RWPE1 (cell line): ENCODE measurements at regions not wholly inside any gene's neighbourhood (a gene's known extent, or its start where the extent isn't known, plus 50 kb on each side); places are given as distances from the start of the nearest gene placed in this dataset.

Experiments
- CTCF ChIA-PET: fragments of 350-600 bp; sonication (Branson Sonifier 250); formaldehyde crosslinking; extraction: SDS; loops from one replicate; lab custom pipeline; 2021; lab: Yijun Ruan, JAX
- POLR2A ChIA-PET: fragments of 400-600 bp; formaldehyde crosslinking; extraction: SDS; loops from one replicate; lab custom pipeline; 2020; ENCODE audit warnings: antibody characterized with exemption; ENCODE audit not compliant: low non-redundant PET; lab: Yijun Ruan, JAX
- DNase-seq: peaks from one replicate; pipeline ENCODE4 v3.0.0; 2012; ENCODE audit warnings: low spot score
- H3K27ac ChIP-seq: fragments of 450-650 bp; 2 replicates; pipeline ENCODE4 v1.5.1; 2017
- CTCF ChIP-seq: fragments of 450-650 bp; conservative IDR thresholded peaks from 2 replicates; pipeline ENCODE4 v1.5.1; 2017; ENCODE audit warnings: low read depth, mild to moderate bottlenecking

- no peak for TF ChIP-seq CTCF
- ChIA-PET CTCF (interaction anchor here (0.6 to 0.7 kb wide), 2 partner anchors 24 to 283 kb away, joined by 3 to 7 read pairs; no protein-coding TSS in a partner anchor), POLR2A (no interaction called here)
- H3K27ac ChIP-seq = no peak overlapping the region
- no peak for DNase-seq
These were observed 160.5 kb upstream of the MMS22L start for GRCh38 chr6:97443408-97444080.

GRCh38 chr6:97445407-97445806, 162.4 kb upstream of the MMS22L start:
- no peak for DNase-seq
- ChIA-PET CTCF (no interaction called here), POLR2A (no interaction called here)
- no peak overlapping the region for H3K27ac ChIP-seq
- TF ChIP-seq CTCF = no peak

GRCh38 chr6:97449444-97449966, 166.5 kb upstream of the MMS22L start:
- POLR2A ChIA-PET = no interaction called here

GRCh38 chr6:97450087-97450486, 167.1 kb upstream of the MMS22L start:
- DNase-seq = no peak
- no peak for TF ChIP-seq CTCF
- ChIA-PET POLR2A (no interaction called here), CTCF (no interaction called here)
- no peak overlapping the region for H3K27ac ChIP-seq

More at GRCh38 chr6:97449444-97449966, 166.5 kb upstream of the MMS22L start:
- DNase-seq = no peak
- no peak for TF ChIP-seq CTCF
- H3K27ac ChIP-seq = no peak overlapping the region
- CTCF ChIA-PET = no interaction called here

GRCh38 chr6:97456070-97456469, 173.1 kb upstream of the MMS22L start:
- no peak overlapping the region for H3K27ac ChIP-seq
- TF ChIP-seq CTCF = no peak
- no peak for DNase-seq
- POLR2A ChIA-PET = no interaction called here
- CTCF ChIA-PET = interaction anchor here (0.7 kb wide), 1 partner anchor 435 kb away, joined by 3 read pairs; no protein-coding TSS in a partner anchor

- POLR2A ChIA-PET = no interaction called here
- no peak overlapping the region for H3K27ac ChIP-seq
- TF ChIP-seq CTCF = no peak
- CTCF ChIA-PET = no interaction called here
- no peak for DNase-seq
These were observed 176.5 kb upstream of the MMS22L start for GRCh38 chr6:97459535-97459934.
